ENCODE measurements at regions not wholly inside any gene's neighbourhood (a gene's known extent, or its start where the extent isn't known, plus 50 kb on each side); places are given as distances from the start of the nearest gene placed in this dataset.

DNA sequence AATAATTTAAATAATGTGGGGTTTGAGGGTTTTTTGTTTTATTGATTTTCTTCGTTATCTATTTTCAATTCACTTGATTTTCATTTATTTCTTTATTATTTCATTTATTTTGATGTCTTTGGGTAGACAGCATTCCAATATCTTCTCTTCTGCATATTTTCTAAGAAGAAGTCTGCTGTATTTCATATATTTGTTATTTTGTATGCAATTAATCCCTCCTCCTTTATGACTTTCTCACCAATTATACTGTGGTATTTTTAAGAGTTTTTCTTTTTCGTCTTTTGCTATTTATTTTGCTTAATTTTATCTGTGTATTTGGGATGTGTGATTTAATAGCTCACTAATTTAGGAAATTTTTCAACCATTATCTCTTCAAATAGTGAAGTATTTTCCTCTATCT, 1444.4 kb upstream of the MIR17HG start:
- H3K4me3 ChIP-seq = no peak overlapping the region
- H3K9me3 ChIP-seq = no peaks in the 10 kb centered on the region
- intact Hi-C loops (cut with DNase I) = no loop called here
- 84 to 86% methylated on average over 2 of the region's 2 CpGs for WGBS, 2 donors
- no peak for DNase-seq
- no peaks in the 10 kb centered on the region for H3K4me1 ChIP-seq
- no peaks in the 10 kb centered on the region for H3K27me3 ChIP-seq
- TF ChIP-seq EP300 (IDR thresholded peaks at IDR 0.05) (no peak), POLR2A (IDR thresholded peaks at IDR 0.05) (no peak), POLR2AphosphoS5 (IDR thresholded peaks at IDR 0.05) (no peak)
- TF ChIP-seq, protein P1, sequence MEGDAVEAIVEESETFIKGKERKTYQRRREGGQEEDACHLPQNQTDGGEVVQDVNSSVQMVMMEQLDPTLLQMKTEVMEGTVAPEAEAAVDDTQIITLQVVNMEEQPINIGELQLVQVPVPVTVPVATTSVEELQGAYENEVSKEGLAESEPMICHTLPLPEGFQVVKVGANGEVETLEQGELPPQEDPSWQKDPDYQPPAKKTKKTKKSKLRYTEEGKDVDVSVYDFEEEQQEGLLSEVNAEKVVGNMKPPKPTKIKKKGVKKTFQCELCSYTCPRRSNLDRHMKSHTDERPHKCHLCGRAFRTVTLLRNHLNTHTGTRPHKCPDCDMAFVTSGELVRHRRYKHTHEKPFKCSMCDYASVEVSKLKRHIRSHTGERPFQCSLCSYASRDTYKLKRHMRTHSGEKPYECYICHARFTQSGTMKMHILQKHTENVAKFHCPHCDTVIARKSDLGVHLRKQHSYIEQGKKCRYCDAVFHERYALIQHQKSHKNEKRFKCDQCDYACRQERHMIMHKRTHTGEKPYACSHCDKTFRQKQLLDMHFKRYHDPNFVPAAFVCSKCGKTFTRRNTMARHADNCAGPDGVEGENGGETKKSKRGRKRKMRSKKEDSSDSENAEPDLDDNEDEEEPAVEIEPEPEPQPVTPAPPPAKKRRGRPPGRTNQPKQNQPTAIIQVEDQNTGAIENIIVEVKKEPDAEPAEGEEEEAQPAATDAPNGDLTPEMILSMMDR (IDR thresholded peaks at IDR 0.05) = no peak
- H3K27ac ChIP-seq = no peak overlapping the region
- no peaks in the 10 kb centered on the region for H3K36me3 ChIP-seq

GRCh38 chr13:89910166-89910565, 1437.3 kb upstream of the MIR17HG start:
- DNase-seq = no peak
- 84 to 85% methylated on average over 12 of the region's 12 CpGs for WGBS, 2 donors
- TF ChIP-seq POLR2AphosphoS5 (IDR thresholded peaks at IDR 0.05) (no peak), EP300 (IDR thresholded peaks at IDR 0.05) (no peak), POLR2A (IDR thresholded peaks at IDR 0.05) (no peak)
- TF ChIP-seq, protein P1 (IDR thresholded peaks at IDR 0.05) = no peak
- intact Hi-C loops (cut with DNase I) = no loop called here
- Histone ChIP-seq H3K27me3 (no peaks in the 10 kb centered on the region), H3K9me3 (no peaks in the 10 kb centered on the region), H3K4me1 (no peaks in the 10 kb centered on the region), H3K36me3 (no peaks in the 10 kb centered on the region), H3K27ac (no peak overlapping the region), H3K4me3 (no peak overlapping the region)

- DNase-seq = no peak
- Histone ChIP-seq H3K27me3 (no peaks in the 10 kb centered on the region), H3K36me3 (no peaks in the 10 kb centered on the region), H3K4me3 (no peak overlapping the region), H3K27ac (no peak overlapping the region), H3K4me1 (no peaks in the 10 kb centered on the region), H3K9me3 (no peaks in the 10 kb centered on the region)
- 81 to 82% methylated on average over 2 of the region's 2 CpGs for WGBS, 2 donors
- intact Hi-C loops (cut with DNase I) = no loop called here
- TF ChIP-seq POLR2A (IDR thresholded peaks at IDR 0.05) (no peak), EP300 (IDR thresholded peaks at IDR 0.05) (no peak), POLR2AphosphoS5 (IDR thresholded peaks at IDR 0.05) (no peak)
- TF ChIP-seq, protein P1 (IDR thresholded peaks at IDR 0.05) = no peak
These were observed 1430.9 kb upstream of the MIR17HG start for GRCh38 chr13:89916551-89916950.

DNA sequence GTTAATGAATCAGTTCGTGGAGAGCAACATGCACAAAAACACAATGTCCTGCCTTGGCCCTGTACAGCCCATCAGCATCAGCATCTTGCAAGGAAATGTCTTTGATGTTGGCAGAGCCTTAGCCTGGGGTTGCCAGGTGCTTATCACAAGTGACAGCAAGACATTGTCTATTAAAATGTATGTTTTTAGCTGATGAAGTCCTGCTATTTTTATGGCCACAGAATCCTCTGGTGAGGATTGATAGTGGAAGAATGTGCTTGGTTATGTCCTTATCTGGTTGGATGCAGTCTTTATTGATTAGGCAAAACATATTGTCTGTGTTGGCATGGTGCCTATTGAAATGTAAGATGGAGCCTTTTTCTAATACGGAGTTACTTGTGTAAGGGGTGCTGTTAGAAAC, 1427.0 kb upstream of the MIR17HG start:
- TF ChIP-seq EP300 (IDR thresholded peaks at IDR 0.05) = no peak
- TF ChIP-seq, protein P1 (IDR thresholded peaks at IDR 0.05) = no peak
- TF ChIP-seq POLR2AphosphoS5 (IDR thresholded peaks at IDR 0.05) = no peak
- no peak for TF ChIP-seq POLR2A (IDR thresholded peaks at IDR 0.05)
- no peak for DNase-seq
- Histone ChIP-seq H3K27ac (no peak overlapping the region), H3K4me1 (no peaks in the 10 kb centered on the region), H3K36me3 (no peaks in the 10 kb centered on the region), H3K9me3 (no peaks in the 10 kb centered on the region), H3K4me3 (no peak overlapping the region), H3K27me3 (no peaks in the 10 kb centered on the region)
- intact Hi-C loops (cut with DNase I) = no loop called here
- 44 to 63% methylated on average over 2 of the region's 2 CpGs for WGBS, 2 donors

DNA sequence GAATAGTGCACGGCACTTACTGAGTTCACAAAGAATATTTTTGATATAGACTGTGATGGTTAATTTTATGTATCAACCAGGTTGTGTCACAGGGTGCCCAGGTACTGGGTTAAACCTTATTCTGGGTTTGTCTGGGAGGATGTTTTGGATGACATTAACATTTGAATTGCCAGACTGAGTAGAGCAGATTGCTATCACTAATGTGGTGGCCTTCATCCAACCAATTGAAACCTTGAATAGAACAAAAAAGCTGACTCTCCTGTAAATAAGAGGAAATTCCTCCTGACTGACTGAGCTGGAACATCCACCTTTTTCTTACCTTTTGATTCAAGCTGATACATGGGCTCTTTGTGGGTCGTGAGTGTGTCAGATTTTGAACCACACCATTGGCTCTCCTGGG, 1424.4 kb upstream of the MIR17HG start:
- H3K36me3 ChIP-seq = no peaks in the 10 kb centered on the region
- 77 to 88% methylated on average over 2 of the region's 2 CpGs for WGBS, 2 donors
- intact Hi-C loops (cut with DNase I) = no loop called here
- no peaks in the 10 kb centered on the region for H3K9me3 ChIP-seq
- H3K4me3 ChIP-seq = no peak overlapping the region
- no peak for DNase-seq
- no peak overlapping the region for H3K27ac ChIP-seq
- no peaks in the 10 kb centered on the region for H3K4me1 ChIP-seq
- TF ChIP-seq POLR2A (IDR thresholded peaks at IDR 0.05) (no peak), EP300 (IDR thresholded peaks at IDR 0.05) (no peak), POLR2AphosphoS5 (IDR thresholded peaks at IDR 0.05) (no peak)
- TF ChIP-seq, protein P1 (IDR thresholded peaks at IDR 0.05) = no peak
- no peaks in the 10 kb centered on the region for H3K27me3 ChIP-seq

All from sigmoid colon (tissue), 6 donors.